ENCODE measurements at regions not wholly inside any gene's neighbourhood (a gene's known extent, or its start where the extent isn't known, plus 50 kb on each side); places are given as distances from the start of the nearest gene placed in this dataset.

DNA sequence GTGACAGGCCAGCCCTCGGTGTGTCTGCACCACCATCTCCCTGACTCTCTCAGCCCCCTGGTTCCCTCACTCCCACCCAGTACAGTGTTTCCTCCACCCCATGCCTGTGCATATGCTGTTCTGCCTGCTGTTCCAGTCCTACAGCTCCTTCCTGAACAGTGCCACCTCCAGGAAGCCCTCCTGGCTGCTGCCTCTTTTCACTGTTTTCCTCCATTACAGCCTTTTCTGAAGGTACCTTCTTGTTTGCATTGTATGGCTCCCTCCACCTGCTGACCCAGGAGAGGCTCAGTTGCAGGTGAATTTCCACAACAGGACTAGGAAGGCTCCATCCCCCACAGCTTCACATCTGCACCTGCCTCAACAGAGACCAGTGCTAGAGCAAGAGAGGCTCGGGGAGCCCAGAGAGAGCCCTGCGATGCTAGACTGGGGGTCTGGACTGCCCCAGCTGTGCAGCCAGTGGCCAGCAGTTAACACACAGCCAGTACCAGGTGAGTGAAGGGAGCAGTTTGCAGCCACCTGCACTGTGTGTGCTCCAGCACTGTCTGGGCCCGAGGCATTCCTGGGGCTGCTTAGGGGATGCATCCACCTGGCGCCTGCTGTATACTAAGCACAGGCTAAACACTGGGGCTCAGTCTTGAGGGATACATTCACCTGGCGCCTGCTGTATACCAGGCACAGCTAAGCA is 92.0 kb downstream of the ADRA2C start:
- TF ChIP-seq, protein P1, sequence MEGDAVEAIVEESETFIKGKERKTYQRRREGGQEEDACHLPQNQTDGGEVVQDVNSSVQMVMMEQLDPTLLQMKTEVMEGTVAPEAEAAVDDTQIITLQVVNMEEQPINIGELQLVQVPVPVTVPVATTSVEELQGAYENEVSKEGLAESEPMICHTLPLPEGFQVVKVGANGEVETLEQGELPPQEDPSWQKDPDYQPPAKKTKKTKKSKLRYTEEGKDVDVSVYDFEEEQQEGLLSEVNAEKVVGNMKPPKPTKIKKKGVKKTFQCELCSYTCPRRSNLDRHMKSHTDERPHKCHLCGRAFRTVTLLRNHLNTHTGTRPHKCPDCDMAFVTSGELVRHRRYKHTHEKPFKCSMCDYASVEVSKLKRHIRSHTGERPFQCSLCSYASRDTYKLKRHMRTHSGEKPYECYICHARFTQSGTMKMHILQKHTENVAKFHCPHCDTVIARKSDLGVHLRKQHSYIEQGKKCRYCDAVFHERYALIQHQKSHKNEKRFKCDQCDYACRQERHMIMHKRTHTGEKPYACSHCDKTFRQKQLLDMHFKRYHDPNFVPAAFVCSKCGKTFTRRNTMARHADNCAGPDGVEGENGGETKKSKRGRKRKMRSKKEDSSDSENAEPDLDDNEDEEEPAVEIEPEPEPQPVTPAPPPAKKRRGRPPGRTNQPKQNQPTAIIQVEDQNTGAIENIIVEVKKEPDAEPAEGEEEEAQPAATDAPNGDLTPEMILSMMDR (conservative IDR thresholded peaks at IDR 0.05; ENCODE audit: low read length) = no peak
- TF ChIP-seq EZH2phosphoT487 (IDR thresholded peaks at IDR 0.05; ENCODE audit: borderline replicate concordance) = no peak

All from Loucy (cell line).